H1 (cell line): ENCODE measurements at regions not wholly inside any gene's neighbourhood (a gene's known extent, or its start where the extent isn't known, plus 50 kb on each side); places are given as distances from the start of the nearest gene placed in this dataset.

Experiments used
- CREB1 ChIP-seq: IDR thresholded peaks from 2 replicates; pipeline ENCODE4 v1.6.1; 2012; ENCODE audit warnings: inconsistent platforms
- GTF2F1 ChIP-seq: IDR thresholded peaks from 2 replicates; pipeline ENCODE4 v1.6.1; 2012; ENCODE audit warnings: low read depth, low read length, improper control_type of control experiment, borderline replicate concordance
- RAD21 ChIP-seq, 2 experiments: IDR thresholded peaks in 1 of 2; conservative IDR thresholded peaks in 1 of 2; 2 replicates each; pipeline ENCODE4 v1.6.1; 2011; ENCODE audit warnings: low read depth in 2 of 2, low read length in 2 of 2, improper control_type of control experiment in 1 of 2, inconsistent platforms in 1 of 2, mild to moderate bottlenecking in 1 of 2, moderate library complexity in 1 of 2
- SIRT6 ChIP-seq: IDR thresholded peaks from one replicate; pipeline ENCODE4 v1.7.1; 2012; ENCODE audit warnings: low read length, inconsistent platforms
- SP1 ChIP-seq: IDR thresholded peaks from 2 replicates; pipeline ENCODE4 v1.6.1; 2011; ENCODE audit warnings: low read depth, low read length
- SP2 ChIP-seq: IDR thresholded peaks from 2 replicates; pipeline ENCODE4 v1.6.1; 2012; ENCODE audit warnings: mild to moderate bottlenecking, low read length, inconsistent platforms

GRCh38 chr20:50400705-50401586, 109.2 kb upstream of the PTPN1 start (continued):
- TF ChIP-seq CREB1 (no peak), SP2 (no peak), RAD21 (IDR thresholded peaks at IDR 0.05 in 1 of 2, conservative IDR thresholded peaks at IDR 0.05 in 1 of 2; ENCODE audit: low read depth in 2 of 2, low read length in 2 of 2) (no peak), SIRT6 (no peak), SP1 (no peak), GTF2F1 (no peak)
